SK-N-SH treated with all-trans-retinoic acid at 6 μM for 48 hours (cell line): ENCODE measurements at regions not wholly inside any gene's neighbourhood (a gene's known extent, or its start where the extent isn't known, plus 50 kb on each side); places are given as distances from the start of the nearest gene placed in this dataset.

Experiments used
- ATAC-seq: fragments of 200-7000 bp; cut with Tn5 transposase; 3 replicates; pipeline ENCODE4 v1.9.1; 2020; ENCODE audit warnings: mild to moderate bottlenecking, moderate library complexity
- ARNTL ChIP-seq: fragments of 450-650 bp; formaldehyde crosslinking; IDR thresholded peaks from 2 replicates; pipeline ENCODE4 v1.5.0; 2020; ENCODE audit warnings: low read depth, mild to moderate bottlenecking, moderate library complexity, borderline replicate concordance
- BACH2 ChIP-seq: fragments of 250-450 bp; sonication (Bioruptor Pico); IDR thresholded peaks from 2 replicates; pipeline ENCODE4 v1.9.0; 2021; ENCODE audit warnings: mild to moderate bottlenecking, borderline replicate concordance
- CREB5 ChIP-seq: fragments of 250-450 bp; sonication (Bioruptor Pico); IDR thresholded peaks from 2 replicates; pipeline ENCODE4 v1.5.1; 2020; ENCODE audit warnings: low read depth, mild to moderate bottlenecking, moderate library complexity
- CSDC2 ChIP-seq: fragments of 250-450 bp; sonication (Bioruptor Pico); IDR thresholded peaks from 2 replicates; pipeline ENCODE4 v1.5.0; 2020; ENCODE audit warnings: mild to moderate bottlenecking, moderate library complexity
- CSRNP3 ChIP-seq: fragments of 250-450 bp; sonication (Bioruptor Pico); IDR thresholded peaks from 2 replicates; pipeline ENCODE4 v1.5.1; 2021; ENCODE audit warnings: mild to moderate bottlenecking, moderate library complexity
- ESRRG ChIP-seq: fragments of 250-450 bp; sonication (Bioruptor Pico); IDR thresholded peaks from 2 replicates; pipeline ENCODE4 v1.6.1; 2021; ENCODE audit warnings: mild to moderate bottlenecking
- GLIS3 ChIP-seq: fragments of 250-450 bp; sonication (Bioruptor Pico); IDR thresholded peaks from 2 replicates; pipeline ENCODE4 v1.5.0; 2020; ENCODE audit warnings: mild to moderate bottlenecking, moderate library complexity
- ISL1 ChIP-seq: fragments of 250-450 bp; sonication (Bioruptor Pico); IDR thresholded peaks from 2 replicates; pipeline ENCODE4 v2.1.2; 2022; ENCODE audit warnings: mild to moderate bottlenecking, moderate library complexity
- OSR1 ChIP-seq: fragments of 250-450 bp; sonication (Bioruptor Pico); IDR thresholded peaks from 2 replicates; pipeline ENCODE4 v1.8.0; 2022; ENCODE audit warnings: moderate library complexity, mild to moderate bottlenecking, inconsistent platforms
- PATZ1 ChIP-seq: fragments of 250-450 bp; sonication (Bioruptor Pico); IDR thresholded peaks from 2 replicates; pipeline ENCODE4 v1.8.0; 2020; ENCODE audit warnings: mild to moderate bottlenecking, moderate library complexity, borderline replicate concordance
- POU6F1 ChIP-seq: fragments of 250-450 bp; sonication (Bioruptor Pico); IDR thresholded peaks from 2 replicates; pipeline ENCODE4 v1.8.0; 2021; ENCODE audit warnings: low read depth, mild to moderate bottlenecking, moderate library complexity, borderline replicate concordance
- PPARA ChIP-seq: fragments of 250-450 bp; sonication (Bioruptor Pico); IDR thresholded peaks from 2 replicates; pipeline ENCODE4 v1.5.0; 2020; ENCODE audit warnings: mild to moderate bottlenecking, borderline replicate concordance
- RARB ChIP-seq: fragments of 250-450 bp; sonication (Bioruptor Pico); IDR thresholded peaks from 2 replicates; pipeline ENCODE4 v1.8.0; 2021; ENCODE audit warnings: mild to moderate bottlenecking, moderate library complexity
- SNAI2 ChIP-seq: fragments of 250-450 bp; sonication (Bioruptor Pico); IDR thresholded peaks from 2 replicates; pipeline ENCODE4 v1.5.0; 2020; ENCODE audit warnings: mild to moderate bottlenecking, moderate library complexity
- TCF4 ChIP-seq: fragments of 250-450 bp; sonication (Bioruptor Pico); IDR thresholded peaks from 2 replicates; pipeline ENCODE4 v1.8.0; 2021; ENCODE audit warnings: mild to moderate bottlenecking, moderate library complexity, borderline replicate concordance
- TOX ChIP-seq: fragments of 250-450 bp; sonication (Bioruptor Pico); IDR thresholded peaks from 2 replicates; pipeline ENCODE4 v1.8.0; 2021; ENCODE audit warnings: mild to moderate bottlenecking, moderate library complexity, borderline replicate concordance
- TSHZ2 ChIP-seq: fragments of 250-450 bp; sonication (Bioruptor Pico); IDR thresholded peaks from 2 replicates; pipeline ENCODE4 v1.5.0; 2020; ENCODE audit warnings: mild to moderate bottlenecking, moderate library complexity
- ZFP3 ChIP-seq: fragments of 250-450 bp; sonication (Bioruptor Pico); IDR thresholded peaks from 2 replicates; pipeline ENCODE4 v1.5.0; 2020; ENCODE audit warnings: mild to moderate bottlenecking, moderate library complexity
- ZNF565 ChIP-seq: fragments of 450-650 bp; formaldehyde crosslinking; conservative IDR thresholded peaks from 2 replicates; pipeline ENCODE4 v1.5.0; 2020; ENCODE audit warnings: low read depth, mild to moderate bottlenecking, moderate library complexity
- ZNF70 ChIP-seq: fragments of 450-650 bp; formaldehyde crosslinking; IDR thresholded peaks from 2 replicates; pipeline ENCODE4 v1.5.0; 2020; ENCODE audit warnings: mild to moderate bottlenecking, moderate library complexity
- ZNF8 ChIP-seq: fragments of 450-650 bp; formaldehyde crosslinking; IDR thresholded peaks from 2 replicates; pipeline ENCODE4 v1.5.0; 2020; ENCODE audit warnings: mild to moderate bottlenecking, moderate library complexity

GRCh38 chr17:63138713-63139112 is 172.7 kb downstream of the TANC2 start:
- no peak for TF ChIP-seq GLIS3 (CRISPR knock-in tag)
- TF ChIP-seq ISL1: peak; percentile 54; the same call in 1 of the 2 replicates
- peak; percentile 40; the same call in 1 of the 2 replicates for TF ChIP-seq ZNF8 (CRISPR knock-in tag)
- ATAC-seq: peak; percentile 50

GRCh38 chr17:63139356-63139755 is 173.3 kb downstream of the TANC2 start:
- no peak for ATAC-seq

More at GRCh38 chr17:63139356-63139755, 173.3 kb downstream of the TANC2 start:
- TF ChIP-seq TCF4 (CRISPR knock-in tag): no peak
- TF ChIP-seq CREB5 (CRISPR knock-in tag): no peak
- no peak for TF ChIP-seq OSR1 (CRISPR knock-in tag)
- TF ChIP-seq CSRNP3 (CRISPR knock-in tag): no peak
- no peak for TF ChIP-seq PATZ1 (CRISPR knock-in tag)
- TF ChIP-seq ESRRG: no peak
- TF ChIP-seq POU6F1: no peak
- TF ChIP-seq SNAI2 (CRISPR knock-in tag): no peak
- TF ChIP-seq ARNTL (CRISPR knock-in tag): no peak
- TF ChIP-seq TSHZ2: no peak
- TF ChIP-seq PPARA: no peak
- no peak for TF ChIP-seq ZNF70 (CRISPR knock-in tag)
- TF ChIP-seq BACH2 (CRISPR knock-in tag): no peak
- TF ChIP-seq CSDC2: no peak
- TF ChIP-seq RARB (CRISPR knock-in tag): no peak
- TF ChIP-seq ZNF8 (CRISPR knock-in tag): no peak
- TF ChIP-seq ZNF565 (CRISPR knock-in tag): no peak
- no peak for TF ChIP-seq ZFP3 (CRISPR knock-in tag)
- TF ChIP-seq GLIS3 (CRISPR knock-in tag): no peak
- TF ChIP-seq TOX (CRISPR knock-in tag): no peak
